ENCODE measurements at regions not wholly inside any gene's neighbourhood (a gene's known extent, or its start where the extent isn't known, plus 50 kb on each side); places are given as distances from the start of the nearest gene placed in this dataset.

- TF ChIP-seq CTCF (IDR thresholded peaks at IDR 0.05; ENCODE audit: extremely low read depth, missing control alignments): no peak
- DNase-seq (ENCODE audit: low spot score): no peak
Observed at GRCh38 chr1:13921190-13921589, 221.2 kb downstream of the PRDM2 start.

GRCh38 chr1:13922466-13923110, 222.6 kb downstream of the PRDM2 start:
- no peak for TF ChIP-seq CTCF (IDR thresholded peaks at IDR 0.05; ENCODE audit: extremely low read depth, missing control alignments)
- DNase-seq (ENCODE audit: low spot score): no peak

GRCh38 chr1:13926556-13926955, 226.6 kb downstream of the PRDM2 start:
- no peak for DNase-seq (ENCODE audit: low spot score)
- no peak for TF ChIP-seq CTCF (IDR thresholded peaks at IDR 0.05; ENCODE audit: extremely low read depth, missing control alignments)

- no peak for DNase-seq (ENCODE audit: low spot score)
- TF ChIP-seq CTCF (IDR thresholded peaks at IDR 0.05; ENCODE audit: extremely low read depth, missing control alignments): no peak
Observed at GRCh38 chr1:13927736-13928135, 227.7 kb downstream of the PRDM2 start.

- no peak for TF ChIP-seq CTCF (IDR thresholded peaks at IDR 0.05; ENCODE audit: extremely low read depth, missing control alignments)
- no peak for DNase-seq (ENCODE audit: low spot score)
Observed at GRCh38 chr1:13929313-13929712, 229.3 kb downstream of the PRDM2 start.

GRCh38 chr1:13930151-13930550, 230.2 kb downstream of the PRDM2 start:
- peak; percentile 52 for TF ChIP-seq CTCF (IDR thresholded peaks at IDR 0.05; ENCODE audit: extremely low read depth, missing control alignments)
- peak; percentile 41 for DNase-seq (ENCODE audit: low spot score)

- no peak for DNase-seq (ENCODE audit: low spot score)
- TF ChIP-seq CTCF (IDR thresholded peaks at IDR 0.05; ENCODE audit: extremely low read depth, missing control alignments): no peak
Observed at GRCh38 chr1:13931226-13931625, 231.2 kb downstream of the PRDM2 start.
